ENCODE measurements at regions not wholly inside any gene's neighbourhood (a gene's known extent, or its start where the extent isn't known, plus 50 kb on each side); places are given as distances from the start of the nearest gene placed in this dataset.

- 98 to 100% methylated on average over 1 of the region's 1 CpG for WGBS, 2 donors
- Histone ChIP-seq H3K27me3 (no peaks in the 10 kb centered on the region), H3K4me3 (no peak overlapping the region), H3K27ac (no peak overlapping the region), H3K4me1 (no peaks in the 10 kb centered on the region), H3K9me3 (no peaks in the 10 kb centered on the region), H3K36me3 (no peaks in the 10 kb centered on the region)
- no peak for DNase-seq
- no peak for TF ChIP-seq CTCF (IDR thresholded peaks at IDR 0.05)
- TF ChIP-seq POLR2A (IDR thresholded peaks at IDR 0.05): no peak
- no peak for TF ChIP-seq POLR2AphosphoS5 (IDR thresholded peaks at IDR 0.05)
- TF ChIP-seq EP300 (IDR thresholded peaks at IDR 0.05): no peak
- intact Hi-C loops (cut with DNase I): no loop called here
Observed at GRCh38 chrX:20488473-20488872, 221.8 kb upstream of the RPS6KA3 start.

- intact Hi-C loops (cut with DNase I): no loop called here
- WGBS, 2 donors: 84 to 86% methylated on average over 1 of the region's 1 CpG
- TF ChIP-seq EP300 (IDR thresholded peaks at IDR 0.05): no peak
Observed at GRCh38 chrX:20487227-20487626, 220.5 kb upstream of the RPS6KA3 start.

GRCh38 chrX:20481632-20482031 is 214.9 kb upstream of the RPS6KA3 start:
- TF ChIP-seq POLR2A (IDR thresholded peaks at IDR 0.05) (no peak), EP300 (IDR thresholded peaks at IDR 0.05) (no peak), POLR2AphosphoS5 (IDR thresholded peaks at IDR 0.05) (no peak)
- no peaks in the 10 kb centered on the region for H3K36me3 ChIP-seq
- no peak overlapping the region for H3K27ac ChIP-seq
- no peaks in the 10 kb centered on the region for H3K9me3 ChIP-seq
- no peaks in the 10 kb centered on the region for H3K4me1 ChIP-seq
- no peak for DNase-seq
- 81 to 84% methylated on average over 2 of the region's 2 CpGs for WGBS, 2 donors
- H3K4me3 ChIP-seq: no peak overlapping the region
- H3K27me3 ChIP-seq: no peaks in the 10 kb centered on the region
- intact Hi-C loops (cut with DNase I): no loop called here

More at GRCh38 chrX:20487227-20487626, 220.5 kb upstream of the RPS6KA3 start:
- Histone ChIP-seq H3K27me3 (no peaks in the 10 kb centered on the region), H3K36me3 (no peaks in the 10 kb centered on the region), H3K27ac (no peak overlapping the region), H3K9me3 (no peaks in the 10 kb centered on the region), H3K4me3 (no peak overlapping the region), H3K4me1 (no peaks in the 10 kb centered on the region)
- DNase-seq: no peak

- DNase-seq: no peak
- 15 to 54% methylated on average over 4 of the region's 4 CpGs for WGBS, 2 donors
Observed at GRCh38 chrX:20479896-20480295, 213.2 kb upstream of the RPS6KA3 start.

GRCh38 chrX:20479048-20479447 is 212.3 kb upstream of the RPS6KA3 start:
- intact Hi-C loops (cut with DNase I): no loop called here

More at GRCh38 chrX:20479896-20480295, 213.2 kb upstream of the RPS6KA3 start:
- TF ChIP-seq EP300 (IDR thresholded peaks at IDR 0.05): no peak
- no peak for TF ChIP-seq POLR2AphosphoS5 (IDR thresholded peaks at IDR 0.05)
- TF ChIP-seq POLR2A (IDR thresholded peaks at IDR 0.05): no peak
- TF ChIP-seq CTCF (IDR thresholded peaks at IDR 0.05): no peak
- Histone ChIP-seq H3K36me3 (no peaks in the 10 kb centered on the region), H3K9me3 (no peaks in the 10 kb centered on the region), H3K27ac (no peak overlapping the region), H3K27me3 (no peaks in the 10 kb centered on the region), H3K4me1 (no peaks in the 10 kb centered on the region), H3K4me3 (no peak overlapping the region)
- intact Hi-C loops (cut with DNase I): no loop called here

More at GRCh38 chrX:20479048-20479447, 212.3 kb upstream of the RPS6KA3 start:
- no peaks in the 10 kb centered on the region for H3K36me3 ChIP-seq
- 87 to 95% methylated on average over 2 of the region's 2 CpGs for WGBS, 2 donors
- no peaks in the 10 kb centered on the region for H3K27me3 ChIP-seq
- H3K4me3 ChIP-seq: no peak overlapping the region
- no peaks in the 10 kb centered on the region for H3K9me3 ChIP-seq
- TF ChIP-seq POLR2A (IDR thresholded peaks at IDR 0.05): no peak
- no peak for TF ChIP-seq EP300 (IDR thresholded peaks at IDR 0.05)
- TF ChIP-seq POLR2AphosphoS5 (IDR thresholded peaks at IDR 0.05): no peak
- no peak for TF ChIP-seq CTCF (IDR thresholded peaks at IDR 0.05)
- H3K4me1 ChIP-seq: no peaks in the 10 kb centered on the region
- no peak for DNase-seq
- H3K27ac ChIP-seq: no peak overlapping the region

All from sigmoid colon (tissue), 6 donors.